Adrenal gland (tissue), 5 donors: ENCODE measurements at regions not wholly inside any gene's neighbourhood (a gene's known extent, or its start where the extent isn't known, plus 50 kb on each side); places are given as distances from the start of the nearest gene placed in this dataset.

Experiments
- CTCF ChIP-seq, 6 experiments: fragments of 450-650 bp in 4 of 6; fragments of 200-600 bp in 2 of 6; sonication (generic) in 1 of 6; IDR thresholded peaks; 1 replicate in 5 of 6; 2 replicates in 1 of 6; pipeline versions ENCODE4 v1.5.1 to v1.8.0; 2016 to 2021; ENCODE audit warnings: antibody characterized with exemption in 6 of 6, mild to moderate bottlenecking in 2 of 6, moderate library complexity in 1 of 6
- POLR2A ChIP-seq, 2 donors: fragments of 450-650 bp; IDR thresholded peaks; one replicate each; pipeline ENCODE4 v1.6.1; 2017; ENCODE audit warnings: antibody characterized with exemption in 2 of 2, mild to moderate bottlenecking in 2 of 2, moderate library complexity in 1 of 2
- donor health status: DM: no; HTN: no; CAD: no.

DNA sequence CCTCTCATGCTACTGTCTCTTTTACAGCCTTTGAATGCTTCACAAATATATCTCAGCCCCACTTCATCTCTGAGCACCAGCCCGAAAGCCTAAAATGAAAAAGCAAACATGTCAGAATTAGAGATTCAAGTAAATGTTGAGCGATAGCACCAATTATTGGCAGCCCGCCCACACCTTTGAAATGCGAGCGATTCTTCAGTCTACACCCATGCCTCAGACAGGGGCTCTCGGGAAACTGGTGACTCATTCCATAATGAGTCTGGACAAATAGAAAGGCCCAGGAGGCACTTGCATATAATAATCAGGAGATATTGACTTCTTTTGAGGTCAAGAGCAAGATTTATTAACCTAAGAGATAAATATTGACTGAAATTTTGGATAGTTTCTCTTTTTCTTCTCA is 487.3 kb upstream of the PTBP2 start:
- TF ChIP-seq CTCF (IDR thresholded peaks at IDR 0.05) (no peak), POLR2A (IDR thresholded peaks at IDR 0.05) (no peak)
